T-helper 2 cell treated with Interferon-gamma antibody and Interleukin-4, amounts not matched to agents 5 μg/mL and 100 μg/mL, for 36 hours (primary cell): ENCODE measurements at regions not wholly inside any gene's neighbourhood (a gene's known extent, or its start where the extent isn't known, plus 50 kb on each side); places are given as distances from the start of the nearest gene placed in this dataset.
"Not testable (repeated sequence)": the region's sequence is repeated elsewhere in the genome, so short reads cannot be mapped to it uniquely, and the experiment has no call there.

ENCODE experiments used
- DNase-seq: peaks from one replicate; pipeline ENCODE4 v3.0.0; 2021; ENCODE audit warnings: low spot score
- H3K27ac Mint-ChIP-seq: one replicate; pipeline ENCODE4 v1.8.0; 2021; ENCODE audit warnings: mild to moderate bottlenecking, mixed read lengths
- H3K27me3 Mint-ChIP-seq: one replicate; pipeline ENCODE4 v1.8.0; 2021; ENCODE audit warnings: low read depth, mixed read lengths
- H3K36me3 Mint-ChIP-seq: one replicate; pipeline ENCODE4 v1.8.0; 2021; ENCODE audit warnings: low read depth, mixed read lengths
- H3K4me1 Mint-ChIP-seq: one replicate; pipeline ENCODE4 v1.8.0; 2021; ENCODE audit warnings: low read depth, mixed read lengths
- H3K4me3 Mint-ChIP-seq: one replicate; pipeline ENCODE4 v1.8.0; 2022; ENCODE audit warnings: mild to moderate bottlenecking, moderate library complexity, mixed read lengths
- H3K9me3 Mint-ChIP-seq: one replicate; pipeline ENCODE4 v1.8.0; 2021; ENCODE audit warnings: mixed read lengths

- no peak overlapping the region for H3K27ac Mint-ChIP-seq
- peaks cover 2% of the 10 kb centered on the region for H3K36me3 Mint-ChIP-seq
- DNase-seq = no peak
- peaks cover 14% of the 10 kb centered on the region for H3K27me3 Mint-ChIP-seq
- H3K9me3 Mint-ChIP-seq = peaks cover 4% of the 10 kb centered on the region
- no peak overlapping the region for H3K4me3 Mint-ChIP-seq
- H3K4me1 Mint-ChIP-seq = peaks cover 9% of the 10 kb centered on the region
Observed at GRCh38 chr15:56802161-56802560, 68.9 kb upstream of the ZNF280D start.

GRCh38 chr15:56798639-56799038 is 65.3 kb upstream of the ZNF280D start:
- Mint-ChIP-seq H3K9me3 (peaks cover 5% of the 10 kb centered on the region), H3K27me3 (peaks cover 11% of the 10 kb centered on the region), H3K27ac (no peak overlapping the region), H3K4me3 (no peak overlapping the region), H3K4me1 (peaks cover 4% of the 10 kb centered on the region), H3K36me3 (no peaks in the 10 kb centered on the region)
- DNase-seq = peak; percentile 39

- DNase-seq = no peak
- H3K9me3 Mint-ChIP-seq = peaks cover 11% of the 10 kb centered on the region
- no peaks in the 10 kb centered on the region for H3K36me3 Mint-ChIP-seq
- H3K4me1 Mint-ChIP-seq = peaks cover 4% of the 10 kb centered on the region
- H3K4me3 Mint-ChIP-seq = no peak overlapping the region
- H3K27ac Mint-ChIP-seq = no peak overlapping the region
- peaks cover 8% of the 10 kb centered on the region for H3K27me3 Mint-ChIP-seq
Observed at GRCh38 chr15:56797720-56798275, 64.5 kb upstream of the ZNF280D start.

- no peak for DNase-seq
- Mint-ChIP-seq H3K4me1 (peaks cover 4% of the 10 kb centered on the region), H3K27me3 (no peaks in the 10 kb centered on the region), H3K27ac (no peak overlapping the region), H3K9me3 (peaks cover 25% of the 10 kb centered on the region), H3K36me3 (peaks cover 3% of the 10 kb centered on the region), H3K4me3 (no peak overlapping the region)
Observed at GRCh38 chr15:56795502-56795901, 62.2 kb upstream of the ZNF280D start.

GRCh38 chr15:56794553-56795329 is 61.4 kb upstream of the ZNF280D start:
- H3K27me3 Mint-ChIP-seq = no peaks in the 10 kb centered on the region

GRCh38 chr15:56794165-56794552 is 60.9 kb upstream of the ZNF280D start:
- no peak overlapping the region for H3K27ac Mint-ChIP-seq
- H3K9me3 Mint-ChIP-seq = peaks cover 26% of the 10 kb centered on the region
- peaks cover 4% of the 10 kb centered on the region for H3K4me1 Mint-ChIP-seq
- H3K4me3 Mint-ChIP-seq = no peak overlapping the region
- no peak for DNase-seq
- H3K27me3 Mint-ChIP-seq = no peaks in the 10 kb centered on the region
- H3K36me3 Mint-ChIP-seq = peaks cover 3% of the 10 kb centered on the region

More at GRCh38 chr15:56794553-56795329, 61.4 kb upstream of the ZNF280D start:
- Mint-ChIP-seq H3K36me3 (peaks cover 3% of the 10 kb centered on the region), H3K4me3 (no peak overlapping the region), H3K27ac (no peak overlapping the region), H3K9me3 (peaks cover 25% of the 10 kb centered on the region), H3K4me1 (peaks cover 4% of the 10 kb centered on the region)
- no peak for DNase-seq

- peaks cover 32% of the 10 kb centered on the region for H3K9me3 Mint-ChIP-seq
- no peaks in the 10 kb centered on the region for H3K27me3 Mint-ChIP-seq
- H3K27ac Mint-ChIP-seq = no peak overlapping the region
- no peak for DNase-seq
- no peak overlapping the region for H3K4me3 Mint-ChIP-seq
- peaks cover 3% of the 10 kb centered on the region for H3K36me3 Mint-ChIP-seq
- peaks cover 2% of the 10 kb centered on the region for H3K4me1 Mint-ChIP-seq
Observed at GRCh38 chr15:56792211-56792610, 58.9 kb upstream of the ZNF280D start.

GRCh38 chr15:56791521-56791920 is 58.2 kb upstream of the ZNF280D start:
- not testable (repeated sequence) for H3K27ac Mint-ChIP-seq, H3K4me1 Mint-ChIP-seq, H3K36me3 Mint-ChIP-seq, H3K4me3 Mint-ChIP-seq, H3K27me3 Mint-ChIP-seq, DNase-seq
- H3K9me3 Mint-ChIP-seq = peaks cover 32% of the 10 kb centered on the region

- Mint-ChIP-seq H3K27ac (no peak overlapping the region), H3K27me3 (no peaks in the 10 kb centered on the region), H3K36me3 (peaks cover 3% of the 10 kb centered on the region), H3K4me3 (no peak overlapping the region), H3K9me3 (peaks cover 25% of the 10 kb centered on the region), H3K4me1 (peaks cover 11% of the 10 kb centered on the region)
- DNase-seq = no peak
Observed at GRCh38 chr15:56788359-56788758, 55.0 kb upstream of the ZNF280D start.

GRCh38 chr15:56786966-56787365 is 53.7 kb upstream of the ZNF280D start:
- Mint-ChIP-seq H3K27ac (peak overlapping the region; percentile 60), H3K4me3 (peak overlapping the region; percentile 50), H3K27me3 (no peaks in the 10 kb centered on the region), H3K36me3 (peaks cover 1% of the 10 kb centered on the region), H3K4me1 (peaks cover 11% of the 10 kb centered on the region), H3K9me3 (peaks cover 19% of the 10 kb centered on the region)
- no peak for DNase-seq

- no peaks in the 10 kb centered on the region for H3K27me3 Mint-ChIP-seq
- H3K4me1 Mint-ChIP-seq = peaks cover 23% of the 10 kb centered on the region
- no peak overlapping the region for H3K4me3 Mint-ChIP-seq
- DNase-seq = no peak
- peaks cover 22% of the 10 kb centered on the region for H3K9me3 Mint-ChIP-seq
- no peak overlapping the region for H3K27ac Mint-ChIP-seq
- H3K36me3 Mint-ChIP-seq = peaks cover 3% of the 10 kb centered on the region
Observed at GRCh38 chr15:56783857-56784661, 50.8 kb upstream of the ZNF280D start.

- H3K36me3 Mint-ChIP-seq = peaks cover 4% of the 10 kb centered on the region
- H3K9me3 Mint-ChIP-seq = peaks cover 18% of the 10 kb centered on the region
- no peak overlapping the region for H3K4me3 Mint-ChIP-seq
- no peaks in the 10 kb centered on the region for H3K27me3 Mint-ChIP-seq
- peaks cover 23% of the 10 kb centered on the region for H3K4me1 Mint-ChIP-seq
- no peak for DNase-seq
- H3K27ac Mint-ChIP-seq = no peak overlapping the region
Observed at GRCh38 chr15:56783156-56783856, 50.0 kb upstream of the ZNF280D start.
